TTC549 (cell line): ENCODE measurements at regions not wholly inside any gene's neighbourhood (a gene's known extent, or its start where the extent isn't known, plus 50 kb on each side); places are given as distances from the start of the nearest gene placed in this dataset.

Experiments used
- FAIRE-seq: peaks from 2 replicates; lab custom pipeline; 2012; peaks lifted over from hg19 to GRCh38; lab: Jason Lieb, UNC

DNA sequence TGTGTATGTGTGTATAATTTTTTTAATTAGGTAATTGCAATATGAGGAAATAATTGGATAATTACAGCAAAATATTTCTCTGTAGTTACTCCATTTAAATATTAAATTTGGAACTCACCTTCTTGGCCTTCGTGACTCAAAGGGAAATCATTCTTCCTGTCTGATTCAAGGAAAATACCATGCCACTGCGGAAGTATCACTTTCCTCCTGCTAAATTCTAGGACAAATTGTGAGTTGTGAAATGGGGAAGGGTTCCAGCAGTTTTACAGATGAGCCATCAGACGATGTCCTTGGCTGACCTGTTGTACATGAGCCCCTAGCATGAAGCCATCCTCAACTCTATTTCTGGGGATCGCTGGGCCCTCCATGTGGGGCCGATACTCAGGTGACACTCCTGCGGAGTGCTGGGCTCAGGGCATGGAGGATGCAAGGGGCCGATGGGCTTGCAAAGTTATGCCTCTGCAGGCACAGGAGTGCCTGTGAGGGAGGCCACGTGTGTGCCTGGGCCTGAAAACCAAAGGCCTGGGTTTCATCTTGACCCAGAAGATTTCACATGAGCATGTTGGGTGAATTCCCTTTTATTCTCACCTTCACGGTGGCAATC is 179.6 kb upstream of the TCERG1L start:
- FAIRE-seq = no peak

DNA sequence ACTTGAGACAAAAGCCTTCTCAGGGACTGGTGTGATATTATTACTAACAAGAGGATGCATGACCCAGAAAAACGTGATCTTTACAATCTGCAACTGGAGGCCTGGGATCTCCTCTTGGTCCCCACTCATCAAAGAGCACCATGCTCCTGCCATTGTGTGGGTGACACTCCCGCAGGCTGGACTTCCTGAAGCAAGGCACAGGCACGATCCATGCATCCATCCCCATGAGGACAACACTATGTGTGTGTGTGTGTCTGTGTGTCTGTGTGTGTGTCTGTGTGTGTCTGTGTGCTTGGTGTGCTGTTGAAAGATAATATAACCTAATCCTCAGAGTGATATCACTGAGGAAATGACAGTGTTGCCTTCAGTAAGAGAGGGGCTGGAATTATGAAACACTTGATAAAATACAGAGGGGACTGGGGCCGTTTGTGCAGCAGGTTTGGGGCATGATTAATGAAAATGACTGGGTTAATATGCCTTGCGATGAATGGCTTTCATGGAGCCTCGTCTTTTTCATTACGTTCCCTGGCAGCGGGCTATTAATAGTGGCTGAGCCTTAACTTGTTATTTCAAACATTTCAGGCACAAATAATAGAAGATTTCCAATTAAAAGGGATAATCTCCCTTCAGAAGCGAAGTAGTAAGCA is 180.8 kb upstream of the TCERG1L start:
- FAIRE-seq = no peak

DNA sequence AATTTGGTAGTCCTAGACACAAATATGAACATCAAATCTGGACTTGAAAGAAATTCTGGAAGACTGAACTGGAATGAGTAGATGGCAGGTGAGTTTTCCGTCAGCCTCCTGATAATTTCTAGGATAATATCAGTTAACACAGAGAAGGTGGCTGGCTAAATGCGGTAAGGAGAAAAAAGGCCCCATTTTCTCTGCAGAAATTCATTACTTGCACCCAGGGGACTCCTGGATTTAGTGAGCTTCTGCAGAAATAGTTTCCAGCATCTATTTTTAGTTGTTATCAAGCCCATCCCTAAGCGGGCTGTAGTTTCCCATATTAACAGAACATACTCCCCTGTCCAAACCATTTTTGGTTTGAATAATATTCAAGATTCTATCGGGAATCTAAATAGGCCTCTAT is 181.9 kb upstream of the TCERG1L start:
- no peak for FAIRE-seq

DNA sequence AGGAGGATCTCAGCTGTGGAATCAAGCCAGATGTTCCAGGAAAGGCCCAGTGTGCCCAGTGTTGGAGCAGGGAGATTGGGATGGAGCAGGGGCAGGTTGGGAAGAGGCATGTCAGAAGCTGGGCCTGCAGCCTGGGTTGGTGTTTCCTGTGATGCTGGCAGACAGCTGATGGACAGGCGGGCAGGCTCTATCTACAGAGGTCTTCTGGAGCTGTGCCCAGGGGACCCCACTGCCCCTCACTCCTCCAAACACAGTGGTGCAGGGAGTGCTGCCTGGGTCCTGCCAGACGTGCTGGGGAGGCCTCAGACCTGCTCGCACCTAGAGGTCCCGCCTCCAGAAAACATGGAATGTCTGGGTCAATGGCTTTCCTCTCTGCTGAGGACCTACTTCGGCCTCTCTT is 182.9 kb upstream of the TCERG1L start:
- no peak for FAIRE-seq

- FAIRE-seq = no peak
These were observed 183.7 kb upstream of the TCERG1L start for GRCh38 chr10:131495224-131495623.

DNA sequence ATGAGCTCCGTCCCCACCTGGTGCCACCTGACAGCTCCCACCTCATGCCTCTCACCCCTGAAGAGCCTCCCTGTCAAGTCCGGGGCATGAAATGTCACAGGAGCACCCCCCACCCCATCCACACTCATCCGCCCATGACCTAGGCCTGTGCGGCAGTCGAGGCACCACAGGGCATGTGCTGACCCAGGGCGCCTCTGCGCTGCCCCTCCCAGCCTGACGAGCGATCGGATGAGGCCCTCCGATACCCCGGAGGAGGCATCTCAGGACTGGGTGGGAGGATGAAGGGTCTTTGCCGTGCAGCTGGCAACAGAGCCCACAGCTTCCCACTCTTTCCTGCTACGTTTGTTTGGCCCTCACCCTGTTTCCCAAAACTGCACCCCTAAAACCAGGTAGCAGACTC is 184.4 kb upstream of the TCERG1L start:
- FAIRE-seq = no peak

GRCh38 chr10:131496351-131497052 is 185.0 kb upstream of the TCERG1L start:
- no peak for FAIRE-seq

- FAIRE-seq = no peak
These were observed 188.0 kb upstream of the TCERG1L start for GRCh38 chr10:131499566-131499965.

- FAIRE-seq = no peak
These were observed 188.7 kb upstream of the TCERG1L start for GRCh38 chr10:131500181-131500580.

- FAIRE-seq = no peak
These were observed 189.4 kb upstream of the TCERG1L start for GRCh38 chr10:131500892-131501291.

- no peak for FAIRE-seq
These were observed 192.5 kb upstream of the TCERG1L start for GRCh38 chr10:131503992-131504391.

DNA sequence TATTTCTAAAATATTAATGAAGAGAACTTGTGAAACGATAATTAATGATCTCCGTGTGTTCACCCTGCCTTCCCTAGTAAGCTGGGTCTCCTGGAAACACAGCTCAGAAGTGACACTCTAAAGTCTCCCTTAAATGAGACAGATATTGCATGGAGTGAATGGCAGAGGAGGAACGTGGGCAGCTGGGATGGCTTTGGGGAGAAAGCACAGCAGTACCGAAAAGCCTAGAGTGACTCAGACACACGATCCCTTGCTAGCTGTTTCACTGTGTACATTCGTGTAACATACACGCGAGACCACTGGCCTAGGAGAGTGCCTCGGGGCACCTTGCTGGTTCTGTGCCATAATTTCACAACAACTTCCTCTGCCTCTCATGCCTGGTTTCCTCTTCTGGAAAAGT is 199.9 kb upstream of the TCERG1L start:
- FAIRE-seq = no peak

DNA sequence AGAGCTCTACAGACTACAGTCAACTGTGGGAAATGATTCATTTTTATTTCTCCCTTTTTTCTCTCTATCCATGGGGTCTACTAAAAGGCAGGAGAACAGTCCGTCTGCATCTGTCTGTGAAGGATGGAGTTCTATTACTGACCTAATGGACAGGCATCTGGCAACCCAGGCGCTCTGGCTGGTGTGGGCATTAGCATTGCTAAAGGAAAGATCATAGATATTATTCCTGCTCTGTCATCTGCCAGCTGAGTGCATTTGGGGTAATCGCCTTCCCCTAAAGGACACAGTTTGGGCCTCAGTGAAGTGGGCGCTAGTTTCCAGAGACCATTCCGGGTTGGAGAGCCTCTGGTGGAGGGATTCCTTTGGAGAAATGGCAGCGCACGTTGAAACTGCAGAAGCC is 201.3 kb upstream of the TCERG1L start:
- no peak for FAIRE-seq

DNA sequence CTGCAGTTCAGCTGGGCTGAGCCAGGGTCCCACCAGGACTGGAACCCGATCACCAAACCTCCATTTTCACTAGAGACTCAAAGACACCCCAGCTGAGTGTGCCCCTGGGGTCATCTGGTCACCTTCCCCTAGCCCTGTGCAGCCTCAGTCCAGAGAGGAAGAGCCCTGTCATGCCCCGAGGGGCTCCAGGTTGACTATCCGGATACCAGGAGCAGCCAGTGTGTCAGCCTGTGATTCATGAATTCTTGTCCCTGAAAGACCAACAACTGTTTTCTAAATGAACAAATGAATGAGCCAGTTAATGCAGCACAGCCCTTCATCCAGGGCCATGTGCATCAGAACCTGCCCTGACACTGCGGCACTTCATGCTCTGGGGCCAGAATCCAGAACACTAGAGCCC is 201.9 kb upstream of the TCERG1L start:
- FAIRE-seq = no peak

DNA sequence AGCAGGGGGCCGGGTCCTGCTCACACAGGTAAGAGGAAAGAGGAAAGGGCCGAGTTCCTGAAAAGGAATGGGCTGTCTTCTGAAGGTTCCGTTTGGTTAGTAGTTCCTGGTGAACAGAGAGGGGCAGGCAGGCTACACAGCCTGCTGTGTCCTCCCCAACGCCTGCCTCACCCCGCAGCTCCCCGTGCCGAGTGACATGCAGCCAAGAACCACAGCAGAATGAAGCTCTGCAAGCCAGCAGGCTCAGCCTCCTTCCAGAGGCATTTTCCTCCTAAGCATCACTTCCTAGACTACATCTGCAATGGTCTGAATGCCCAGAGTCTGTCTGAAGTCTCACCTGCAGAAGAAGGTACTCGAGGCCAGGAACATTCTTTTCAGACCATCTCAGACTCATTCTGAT is 202.4 kb upstream of the TCERG1L start:
- FAIRE-seq = no peak

DNA sequence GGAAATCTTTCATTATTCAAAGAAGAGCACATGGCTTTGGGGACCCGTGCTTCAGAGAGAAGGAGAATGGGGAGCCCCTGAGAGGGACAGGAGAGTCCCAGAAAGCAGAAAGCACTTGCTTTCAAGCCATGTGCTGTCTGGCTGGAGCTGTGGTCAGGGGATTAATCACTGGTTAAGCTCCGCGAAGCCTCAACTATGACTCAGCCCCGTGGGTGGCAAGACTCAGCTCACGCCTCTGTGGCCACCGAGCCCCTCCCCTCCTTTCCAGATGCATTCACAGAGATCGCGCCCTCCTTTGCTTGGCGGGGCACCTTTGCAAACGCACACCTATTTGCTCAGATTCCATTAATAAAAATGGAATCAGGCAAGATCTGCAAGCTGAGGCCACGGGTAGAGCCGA is 202.9 kb upstream of the TCERG1L start:
- FAIRE-seq = no peak

- no peak for FAIRE-seq
These were observed 204.8 kb upstream of the TCERG1L start for GRCh38 chr10:131516285-131516684.

- no peak for FAIRE-seq
These were observed 206.3 kb upstream of the TCERG1L start for GRCh38 chr10:131517781-131518180.

- FAIRE-seq = no peak
These were observed 208.4 kb upstream of the TCERG1L start for GRCh38 chr10:131519723-131520605.

- FAIRE-seq = no peak
These were observed 220.0 kb upstream of the TCERG1L start for GRCh38 chr10:131531265-131532190.

DNA sequence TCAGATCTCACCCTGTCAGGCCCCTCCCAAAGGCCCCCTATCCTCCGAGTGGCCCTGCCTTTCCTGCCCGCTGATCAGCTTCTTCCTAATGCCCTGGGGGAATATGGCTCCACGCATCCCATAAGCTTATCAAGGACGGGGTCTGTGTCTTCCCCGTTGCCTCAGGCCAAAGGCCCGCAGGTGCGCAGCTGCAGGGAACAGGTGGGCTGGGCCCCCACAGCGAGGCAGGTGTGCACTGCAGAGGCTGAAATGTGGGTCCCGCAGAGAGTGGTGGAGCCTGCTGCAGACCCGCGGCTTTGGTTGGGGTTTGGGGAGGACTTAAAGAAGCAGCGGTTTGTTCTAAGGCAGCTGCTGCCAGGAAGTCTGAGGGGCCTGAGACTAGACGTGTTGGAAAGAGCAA is 220.8 kb upstream of the TCERG1L start:
- FAIRE-seq = no peak
